ENCODE measurements at regions not wholly inside any gene's neighbourhood (a gene's known extent, or its start where the extent isn't known, plus 50 kb on each side); places are given as distances from the start of the nearest gene placed in this dataset.

GRCh38 chr11:26112264-26112663 is 219.7 kb upstream of the ANO3 start:
- Histone ChIP-seq H3K27ac (no peak overlapping the region), H3K27me3 (no peaks in the 10 kb centered on the region), H3K4me1 (no peaks in the 10 kb centered on the region), H3K9me3 (no peaks in the 10 kb centered on the region), H3K36me3 (no peaks in the 10 kb centered on the region), H3K4me3 (no peak overlapping the region)
- TF ChIP-seq POLR2A (IDR thresholded peaks at IDR 0.05): no peak
- TF ChIP-seq, protein P1, sequence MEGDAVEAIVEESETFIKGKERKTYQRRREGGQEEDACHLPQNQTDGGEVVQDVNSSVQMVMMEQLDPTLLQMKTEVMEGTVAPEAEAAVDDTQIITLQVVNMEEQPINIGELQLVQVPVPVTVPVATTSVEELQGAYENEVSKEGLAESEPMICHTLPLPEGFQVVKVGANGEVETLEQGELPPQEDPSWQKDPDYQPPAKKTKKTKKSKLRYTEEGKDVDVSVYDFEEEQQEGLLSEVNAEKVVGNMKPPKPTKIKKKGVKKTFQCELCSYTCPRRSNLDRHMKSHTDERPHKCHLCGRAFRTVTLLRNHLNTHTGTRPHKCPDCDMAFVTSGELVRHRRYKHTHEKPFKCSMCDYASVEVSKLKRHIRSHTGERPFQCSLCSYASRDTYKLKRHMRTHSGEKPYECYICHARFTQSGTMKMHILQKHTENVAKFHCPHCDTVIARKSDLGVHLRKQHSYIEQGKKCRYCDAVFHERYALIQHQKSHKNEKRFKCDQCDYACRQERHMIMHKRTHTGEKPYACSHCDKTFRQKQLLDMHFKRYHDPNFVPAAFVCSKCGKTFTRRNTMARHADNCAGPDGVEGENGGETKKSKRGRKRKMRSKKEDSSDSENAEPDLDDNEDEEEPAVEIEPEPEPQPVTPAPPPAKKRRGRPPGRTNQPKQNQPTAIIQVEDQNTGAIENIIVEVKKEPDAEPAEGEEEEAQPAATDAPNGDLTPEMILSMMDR (IDR thresholded peaks at IDR 0.05): no peak
- ATAC-seq: no peak
- DNase-seq: no peak
- intact Hi-C loops (cut with DNase I): no loop called here

DNA sequence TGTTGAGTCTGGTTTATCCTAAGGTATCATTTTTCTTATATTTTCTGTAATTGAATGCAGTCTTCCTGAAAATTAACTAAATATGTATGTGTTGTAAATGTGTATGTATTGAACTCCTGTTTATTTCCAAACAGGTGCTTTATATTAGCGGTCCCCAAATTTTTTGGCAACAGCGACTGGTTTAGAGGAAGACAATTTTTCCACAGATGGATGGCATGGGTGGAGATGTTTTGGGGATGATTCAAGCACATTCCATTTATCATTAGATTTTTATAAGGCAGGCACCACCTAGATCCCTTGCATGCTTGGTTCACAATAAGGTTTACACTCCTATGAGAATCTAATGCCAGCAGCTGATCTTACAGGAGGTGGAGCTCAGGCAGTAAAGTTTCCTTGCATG is 210.5 kb upstream of the ANO3 start:
- TF ChIP-seq, protein P1 (IDR thresholded peaks at IDR 0.05): no peak
- TF ChIP-seq POLR2A (IDR thresholded peaks at IDR 0.05): no peak
- ATAC-seq (no peak), DNase-seq (no peak)
- intact Hi-C loops (cut with DNase I): no loop called here
- Histone ChIP-seq H3K4me1 (no peaks in the 10 kb centered on the region), H3K9me3 (no peaks in the 10 kb centered on the region), H3K4me3 (no peak overlapping the region), H3K27me3 (no peaks in the 10 kb centered on the region), H3K36me3 (no peaks in the 10 kb centered on the region), H3K27ac (no peak overlapping the region)
- 85% methylated on average over 2 of the region's 2 CpGs for WGBS (ENCODE audit: insufficient coverage, low coverage, low lambda C conversion rate, missing lambda C conversion rate)

DNA sequence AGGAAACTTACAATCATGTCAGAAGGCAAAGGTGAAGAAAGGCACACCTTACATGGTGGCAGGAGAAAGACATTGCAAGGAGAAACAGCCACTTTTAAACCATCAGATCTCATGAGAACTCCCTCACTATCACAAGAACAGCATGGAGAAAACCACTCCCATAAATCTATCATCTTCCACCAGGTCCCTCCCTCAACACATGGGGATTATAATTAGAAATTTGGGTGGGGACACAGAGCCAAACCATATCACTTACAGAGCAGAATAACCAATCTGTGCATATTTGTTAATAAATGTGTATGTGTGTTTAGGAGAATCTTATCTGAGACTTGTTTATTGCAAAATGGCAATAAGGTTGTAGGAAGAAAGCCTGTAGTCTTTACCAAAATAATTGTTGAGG is 205.2 kb upstream of the ANO3 start:
- Histone ChIP-seq H3K27me3 (no peaks in the 10 kb centered on the region), H3K4me1 (no peaks in the 10 kb centered on the region), H3K27ac (no peak overlapping the region), H3K36me3 (no peaks in the 10 kb centered on the region), H3K9me3 (no peaks in the 10 kb centered on the region), H3K4me3 (no peak overlapping the region)
- intact Hi-C loops (cut with DNase I): no loop called here
- DNase-seq: no peak
- ATAC-seq: no peak
- TF ChIP-seq, protein P1 (IDR thresholded peaks at IDR 0.05): no peak
- no peak for TF ChIP-seq POLR2A (IDR thresholded peaks at IDR 0.05)

DNA sequence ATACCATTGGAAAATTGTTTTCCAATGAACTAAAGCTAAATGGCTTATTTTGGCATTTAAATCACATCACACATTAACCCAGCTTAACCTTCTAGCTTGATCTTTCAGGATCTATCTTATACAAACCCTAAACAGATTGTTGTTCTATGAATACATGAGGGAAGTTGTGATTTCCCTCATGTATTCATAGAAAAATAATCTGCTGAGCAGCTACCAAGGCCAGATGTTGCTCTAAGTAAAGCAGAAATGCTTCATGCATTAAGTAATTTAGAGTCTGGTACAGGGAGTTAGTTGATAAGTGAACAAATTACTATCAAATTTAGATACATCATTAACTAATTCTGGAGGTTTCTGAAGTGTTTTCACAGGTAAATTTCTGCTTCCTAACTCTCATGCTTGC is 204.6 kb upstream of the ANO3 start:
- intact Hi-C loops (cut with DNase I): no loop called here
- no peak for TF ChIP-seq POLR2A (IDR thresholded peaks at IDR 0.05)
- Histone ChIP-seq H3K36me3 (no peaks in the 10 kb centered on the region), H3K4me1 (no peaks in the 10 kb centered on the region), H3K27me3 (no peaks in the 10 kb centered on the region), H3K9me3 (no peaks in the 10 kb centered on the region), H3K27ac (no peak overlapping the region), H3K4me3 (no peak overlapping the region)
- ATAC-seq: no peak
- DNase-seq: no peak

- TF ChIP-seq POLR2A (IDR thresholded peaks at IDR 0.05): no peak
- TF ChIP-seq, protein P1 (IDR thresholded peaks at IDR 0.05): no peak
- H3K27me3 ChIP-seq: no peaks in the 10 kb centered on the region
- H3K9me3 ChIP-seq: no peaks in the 10 kb centered on the region
- H3K36me3 ChIP-seq: no peaks in the 10 kb centered on the region
- no peak overlapping the region for H3K4me3 ChIP-seq
- DNase-seq: no peak
- ATAC-seq: no peak
- no peak overlapping the region for H3K27ac ChIP-seq
- H3K4me1 ChIP-seq: no peaks in the 10 kb centered on the region
- intact Hi-C loops (cut with DNase I): no loop called here
These were observed 200.5 kb upstream of the ANO3 start for GRCh38 chr11:26131406-26131805.
